ENCODE measurements at regions not wholly inside any gene's neighbourhood (a gene's known extent, or its start where the extent isn't known, plus 50 kb on each side); places are given as distances from the start of the nearest gene placed in this dataset.

DNA sequence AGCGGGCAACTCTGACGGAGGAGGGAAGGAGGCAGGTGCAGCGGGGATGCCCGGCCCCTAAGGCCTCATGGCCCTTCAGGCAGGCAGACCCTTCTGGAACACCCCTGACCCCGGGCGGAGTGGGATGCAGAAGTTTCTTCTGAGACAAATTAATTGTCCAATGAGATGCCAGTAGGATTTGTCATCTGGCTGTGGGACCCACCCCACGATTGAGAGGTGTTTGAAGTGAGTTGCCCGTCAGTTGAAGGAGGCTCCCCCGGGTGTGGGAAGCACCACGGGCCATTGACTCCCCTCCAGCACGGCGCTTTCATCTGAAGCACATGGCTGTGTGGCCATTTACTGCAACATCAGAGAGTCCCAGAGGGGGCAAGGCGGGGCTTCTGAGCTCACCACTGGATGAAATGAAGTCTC is 527.8 kb downstream of the BRD1 start:
- POLR2A ChIA-PET, result no interaction called here
- Histone ChIP-seq H3K27ac (ENCODE audit: low read depth, low read length) (no peak overlapping the region), H3K9me2 (ENCODE audit: insufficient read depth) (no peaks in the 10 kb centered on the region), H3K36me3 (ENCODE audit: control insufficient read depth in 1 of 2, insufficient read depth in 2 of 2, low read length in 2 of 2) (no peaks in the 10 kb centered on the region), H3K4me1 (ENCODE audit: control insufficient read depth in 1 of 2, insufficient read depth in 2 of 2, low read length in 2 of 2) (peaks cover 0 to 4% of the 10 kb centered on the region in 2 experiments; a peak in 1 of 4 replicates), H3K79me2 (ENCODE audit: insufficient read depth, low read length) (no peaks in the 10 kb centered on the region), H2AFZ (ENCODE audit: low read depth, low read length, poor library complexity, severe bottlenecking) (no peak overlapping the region), H3K9me3 (ENCODE audit: control insufficient read depth in 1 of 2, insufficient read depth in 1 of 2, low read depth in 1 of 2, low read length in 2 of 2) (no peaks in the 10 kb centered on the region), H4K20me1 (ENCODE audit: insufficient read depth) (no peaks in the 10 kb centered on the region), H3K4me2 (ENCODE audit: low read length) (no peak overlapping the region), H3K27me3 (ENCODE audit: insufficient read depth, low read length) (no peaks in the 10 kb centered on the region), H3K4me3 (replicated peaks in 1 of 2; ENCODE audit: low read depth in 1 of 2, low read length in 2 of 2) (no peak overlapping the region), H3K9ac (ENCODE audit: low read length) (no peak overlapping the region)
- CTCF ChIA-PET, result no interaction called here
- ATAC-seq, result no peak
- BruUV-seq (replicated peaks), result no TSS peak
- no peak for DNase-seq (ENCODE audit: low read depth, low spot score)
- intact Hi-C loops (cut with micrococcal nuclease), result no loop called here
- RAD21 ChIA-PET (ENCODE audit: low non-redundant PET in 1 of 2, low total read pairs in 2 of 2, uncharacterized antibody in 2 of 2, unreplicated experiment in 2 of 2), result interaction anchor here in 1 of 2 experiments (0.7 kb wide), 1 partner anchor 245 kb away, joined by 4 read pairs; no protein-coding TSS in a partner anchor
- TF ChIP-seq, protein P1, sequence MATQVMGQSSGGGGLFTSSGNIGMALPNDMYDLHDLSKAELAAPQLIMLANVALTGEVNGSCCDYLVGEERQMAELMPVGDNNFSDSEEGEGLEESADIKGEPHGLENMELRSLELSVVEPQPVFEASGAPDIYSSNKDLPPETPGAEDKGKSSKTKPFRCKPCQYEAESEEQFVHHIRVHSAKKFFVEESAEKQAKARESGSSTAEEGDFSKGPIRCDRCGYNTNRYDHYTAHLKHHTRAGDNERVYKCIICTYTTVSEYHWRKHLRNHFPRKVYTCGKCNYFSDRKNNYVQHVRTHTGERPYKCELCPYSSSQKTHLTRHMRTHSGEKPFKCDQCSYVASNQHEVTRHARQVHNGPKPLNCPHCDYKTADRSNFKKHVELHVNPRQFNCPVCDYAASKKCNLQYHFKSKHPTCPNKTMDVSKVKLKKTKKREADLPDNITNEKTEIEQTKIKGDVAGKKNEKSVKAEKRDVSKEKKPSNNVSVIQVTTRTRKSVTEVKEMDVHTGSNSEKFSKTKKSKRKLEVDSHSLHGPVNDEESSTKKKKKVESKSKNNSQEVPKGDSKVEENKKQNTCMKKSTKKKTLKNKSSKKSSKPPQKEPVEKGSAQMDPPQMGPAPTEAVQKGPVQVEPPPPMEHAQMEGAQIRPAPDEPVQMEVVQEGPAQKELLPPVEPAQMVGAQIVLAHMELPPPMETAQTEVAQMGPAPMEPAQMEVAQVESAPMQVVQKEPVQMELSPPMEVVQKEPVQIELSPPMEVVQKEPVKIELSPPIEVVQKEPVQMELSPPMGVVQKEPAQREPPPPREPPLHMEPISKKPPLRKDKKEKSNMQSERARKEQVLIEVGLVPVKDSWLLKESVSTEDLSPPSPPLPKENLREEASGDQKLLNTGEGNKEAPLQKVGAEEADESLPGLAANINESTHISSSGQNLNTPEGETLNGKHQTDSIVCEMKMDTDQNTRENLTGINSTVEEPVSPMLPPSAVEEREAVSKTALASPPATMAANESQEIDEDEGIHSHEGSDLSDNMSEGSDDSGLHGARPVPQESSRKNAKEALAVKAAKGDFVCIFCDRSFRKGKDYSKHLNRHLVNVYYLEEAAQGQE (IDR thresholded peaks at IDR 0.05; ENCODE audit: low read depth), result no peak
- TF ChIP-seq EZH2phosphoT487 (IDR thresholded peaks at IDR 0.05; ENCODE audit: borderline replicate concordance) (no peak), SIN3A (IDR thresholded peaks at IDR 0.05; ENCODE audit: low read depth) (no peak), RAD21 (IDR thresholded peaks at IDR 0.05; ENCODE audit: low read depth) (no peak), EGR1 (IDR thresholded peaks at IDR 0.05; ENCODE audit: low read depth) (no peak), ELF1 (IDR thresholded peaks at IDR 0.05; ENCODE audit: borderline replicate concordance, low read depth) (no peak), CEBPB (IDR thresholded peaks at IDR 0.05; ENCODE audit: low read depth) (no peak), SRF (IDR thresholded peaks at IDR 0.05; ENCODE audit: low read depth) (no peak), YY1 (IDR thresholded peaks at IDR 0.05; ENCODE audit: extremely low read depth, insufficient replicate concordance, low read depth, low read length) (no peak), EZH2 (IDR thresholded peaks at IDR 0.05) (no peak)
- TF ChIP-seq, protein P2, sequence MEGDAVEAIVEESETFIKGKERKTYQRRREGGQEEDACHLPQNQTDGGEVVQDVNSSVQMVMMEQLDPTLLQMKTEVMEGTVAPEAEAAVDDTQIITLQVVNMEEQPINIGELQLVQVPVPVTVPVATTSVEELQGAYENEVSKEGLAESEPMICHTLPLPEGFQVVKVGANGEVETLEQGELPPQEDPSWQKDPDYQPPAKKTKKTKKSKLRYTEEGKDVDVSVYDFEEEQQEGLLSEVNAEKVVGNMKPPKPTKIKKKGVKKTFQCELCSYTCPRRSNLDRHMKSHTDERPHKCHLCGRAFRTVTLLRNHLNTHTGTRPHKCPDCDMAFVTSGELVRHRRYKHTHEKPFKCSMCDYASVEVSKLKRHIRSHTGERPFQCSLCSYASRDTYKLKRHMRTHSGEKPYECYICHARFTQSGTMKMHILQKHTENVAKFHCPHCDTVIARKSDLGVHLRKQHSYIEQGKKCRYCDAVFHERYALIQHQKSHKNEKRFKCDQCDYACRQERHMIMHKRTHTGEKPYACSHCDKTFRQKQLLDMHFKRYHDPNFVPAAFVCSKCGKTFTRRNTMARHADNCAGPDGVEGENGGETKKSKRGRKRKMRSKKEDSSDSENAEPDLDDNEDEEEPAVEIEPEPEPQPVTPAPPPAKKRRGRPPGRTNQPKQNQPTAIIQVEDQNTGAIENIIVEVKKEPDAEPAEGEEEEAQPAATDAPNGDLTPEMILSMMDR (IDR thresholded peaks at IDR 0.05 in 2 of 3, conservative IDR thresholded peaks at IDR 0.05 in 1 of 3; ENCODE audit: borderline replicate concordance in 1 of 3, insufficient read depth in 1 of 3, low read depth in 2 of 3, low read length in 2 of 3), result no peak
- TF ChIP-seq, protein P3, sequence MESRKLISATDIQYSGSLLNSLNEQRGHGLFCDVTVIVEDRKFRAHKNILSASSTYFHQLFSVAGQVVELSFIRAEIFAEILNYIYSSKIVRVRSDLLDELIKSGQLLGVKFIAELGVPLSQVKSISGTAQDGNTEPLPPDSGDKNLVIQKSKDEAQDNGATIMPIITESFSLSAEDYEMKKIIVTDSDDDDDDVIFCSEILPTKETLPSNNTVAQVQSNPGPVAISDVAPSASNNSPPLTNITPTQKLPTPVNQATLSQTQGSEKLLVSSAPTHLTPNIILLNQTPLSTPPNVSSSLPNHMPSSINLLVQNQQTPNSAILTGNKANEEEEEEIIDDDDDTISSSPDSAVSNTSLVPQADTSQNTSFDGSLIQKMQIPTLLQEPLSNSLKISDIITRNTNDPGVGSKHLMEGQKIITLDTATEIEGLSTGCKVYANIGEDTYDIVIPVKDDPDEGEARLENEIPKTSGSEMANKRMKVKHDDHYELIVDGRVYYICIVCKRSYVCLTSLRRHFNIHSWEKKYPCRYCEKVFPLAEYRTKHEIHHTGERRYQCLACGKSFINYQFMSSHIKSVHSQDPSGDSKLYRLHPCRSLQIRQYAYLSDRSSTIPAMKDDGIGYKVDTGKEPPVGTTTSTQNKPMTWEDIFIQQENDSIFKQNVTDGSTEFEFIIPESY (IDR thresholded peaks at IDR 0.05; ENCODE audit: extremely low read depth, insufficient replicate concordance, low read length), result no peak
